ENCODE measurements at regions not wholly inside any gene's neighbourhood (a gene's known extent, or its start where the extent isn't known, plus 50 kb on each side); places are given as distances from the start of the nearest gene placed in this dataset.

GRCh38 chr18:22254088-22254487, 84.7 kb downstream of the GATA6 start:
- no peak for TF ChIP-seq CTCF (IDR thresholded peaks at IDR 0.05; ENCODE audit: borderline replicate concordance, extremely low read depth, low read length, poor library complexity, severe bottlenecking)
- no peak for TF ChIP-seq EZH2 (IDR thresholded peaks at IDR 0.05; ENCODE audit: borderline replicate concordance, low read depth, low read length, severe bottlenecking)
